Right forelimb (tissue), 1 donor: ENCODE measurements at regions not wholly inside any gene's neighbourhood (a gene's known extent, or its start where the extent isn't known, plus 50 kb on each side); places are given as distances from the start of the nearest gene placed in this dataset.
"Not testable (repeated sequence)": the region's sequence is repeated elsewhere in the genome, so short reads cannot be mapped to it uniquely, and the experiment has no call there.

Source experiments
- DNase-seq: peaks from one replicate; pipeline ENCODE4 v3.0.0-alpha.2; 2018

GRCh38 chr2:180258041-180258537 is 251.0 kb upstream of the CWC22 start:
- no peak for DNase-seq

- DNase-seq: no peak
Observed at GRCh38 chr2:180257247-180257646, 250.2 kb upstream of the CWC22 start.

- DNase-seq: no peak
Observed at GRCh38 chr2:180255981-180256380, 248.9 kb upstream of the CWC22 start.

DNA sequence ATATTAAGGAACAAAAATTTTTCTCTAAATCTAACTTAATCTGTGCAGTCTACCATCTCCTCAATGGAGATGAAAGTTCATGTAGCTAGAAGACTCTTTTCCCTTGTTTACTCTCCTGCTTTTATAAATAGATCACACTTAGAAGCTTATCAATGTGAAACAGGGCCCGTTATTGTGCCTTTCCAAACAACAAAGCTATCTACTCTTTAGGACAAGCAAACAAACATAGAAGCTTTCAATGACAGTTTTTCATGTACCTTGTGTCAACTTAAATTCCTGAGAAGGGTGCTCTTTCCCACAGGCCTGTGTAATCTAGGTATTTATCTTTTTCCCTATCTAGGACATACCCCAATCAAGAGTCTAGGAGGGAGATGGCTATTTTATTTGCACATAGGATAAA is 247.8 kb upstream of the CWC22 start:
- no peak for DNase-seq

- no peak for DNase-seq
Observed at GRCh38 chr2:180247658-180248057, 240.6 kb upstream of the CWC22 start.

DNA sequence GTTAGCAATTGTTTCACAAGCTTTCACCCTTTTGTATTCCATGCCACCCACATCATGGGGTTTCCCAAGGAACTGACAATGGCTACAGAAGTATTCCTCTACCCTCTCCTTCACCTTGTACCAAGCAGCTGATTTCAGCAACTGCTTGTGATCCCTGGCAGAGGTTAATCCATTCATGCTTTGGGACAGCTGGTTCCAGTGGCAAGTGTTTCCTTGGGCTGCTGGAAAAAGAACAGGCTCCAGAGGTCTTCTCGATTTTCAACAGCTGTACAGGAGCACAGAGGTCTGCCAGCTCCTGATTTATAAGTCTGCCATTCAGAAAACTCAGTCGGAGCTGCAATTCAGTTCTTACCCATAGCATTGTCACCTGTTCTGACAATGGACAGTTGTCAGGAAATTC is 239.2 kb upstream of the CWC22 start:
- DNase-seq: peak; percentile 51

- DNase-seq: no peak
Observed at GRCh38 chr2:180240774-180241173, 233.7 kb upstream of the CWC22 start.

DNA sequence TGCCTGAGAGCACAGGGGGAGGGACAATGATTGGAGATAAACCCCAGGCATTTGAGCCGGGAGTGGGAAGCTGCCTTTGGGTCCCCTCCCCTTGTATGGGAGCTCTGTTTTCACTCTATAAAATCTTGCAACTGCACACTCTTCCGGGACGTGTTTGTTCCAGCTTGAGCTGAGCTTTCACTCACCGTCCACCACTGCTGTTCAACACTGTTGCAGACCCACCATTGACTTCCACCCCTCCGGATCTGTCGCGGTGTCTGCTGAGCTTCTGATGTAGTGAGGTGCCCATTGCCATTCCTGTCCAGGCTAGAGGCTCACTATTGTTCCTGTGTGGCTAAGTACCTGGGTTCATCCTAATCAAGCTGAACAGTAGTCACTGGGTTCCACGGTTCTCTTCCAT is 231.6 kb upstream of the CWC22 start:
- no peak for DNase-seq

DNA sequence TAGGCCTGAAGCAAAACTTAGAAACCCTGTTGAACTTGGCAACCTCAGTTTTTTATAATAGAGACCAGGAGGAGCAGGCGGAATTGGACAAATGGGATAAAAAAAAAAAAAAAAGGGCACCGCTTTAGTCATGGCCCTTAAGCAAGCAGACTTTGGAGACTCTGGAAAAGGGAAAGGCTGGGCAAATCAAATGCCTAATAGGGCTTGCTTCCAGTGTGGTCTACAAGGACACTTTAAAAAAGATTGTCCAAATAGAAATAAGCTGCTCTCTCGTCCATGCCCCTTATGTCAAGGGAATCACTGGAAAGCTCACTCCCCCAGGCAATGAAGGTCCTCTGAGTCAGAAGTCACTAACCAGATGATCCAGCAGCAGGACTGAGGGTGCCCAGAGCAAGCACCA is 229.0 kb upstream of the CWC22 start:
- not testable (repeated sequence) for DNase-seq

GRCh38 chr2:180235506-180235905 is 228.4 kb upstream of the CWC22 start:
- not testable (repeated sequence) for DNase-seq

GRCh38 chr2:180234991-180235390 is 227.9 kb upstream of the CWC22 start:
- DNase-seq: not testable (repeated sequence)

GRCh38 chr2:180231015-180231414 is 223.9 kb upstream of the CWC22 start:
- DNase-seq: no peak

- DNase-seq: no peak
Observed at GRCh38 chr2:180227461-180227860, 220.4 kb upstream of the CWC22 start.

DNA sequence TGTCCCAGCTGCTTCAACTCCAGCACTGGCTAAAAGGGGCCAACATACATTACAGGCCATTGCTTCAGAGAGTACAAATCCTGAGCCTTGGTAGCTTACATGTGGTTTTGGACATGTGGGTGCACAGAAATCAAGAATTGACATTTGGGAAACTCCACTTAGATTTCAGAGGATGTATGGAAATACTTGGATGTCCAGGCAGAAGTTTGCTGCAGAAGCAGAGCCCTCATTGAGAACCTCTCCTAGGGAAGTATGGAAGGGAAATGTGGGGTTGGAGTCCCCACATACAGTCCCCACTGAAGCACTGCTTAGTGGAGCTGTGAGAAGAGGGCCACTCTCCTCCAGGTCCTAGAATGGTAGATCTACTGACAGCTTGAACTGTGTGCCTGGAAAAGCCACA is 218.0 kb upstream of the CWC22 start:
- DNase-seq: no peak

DNA sequence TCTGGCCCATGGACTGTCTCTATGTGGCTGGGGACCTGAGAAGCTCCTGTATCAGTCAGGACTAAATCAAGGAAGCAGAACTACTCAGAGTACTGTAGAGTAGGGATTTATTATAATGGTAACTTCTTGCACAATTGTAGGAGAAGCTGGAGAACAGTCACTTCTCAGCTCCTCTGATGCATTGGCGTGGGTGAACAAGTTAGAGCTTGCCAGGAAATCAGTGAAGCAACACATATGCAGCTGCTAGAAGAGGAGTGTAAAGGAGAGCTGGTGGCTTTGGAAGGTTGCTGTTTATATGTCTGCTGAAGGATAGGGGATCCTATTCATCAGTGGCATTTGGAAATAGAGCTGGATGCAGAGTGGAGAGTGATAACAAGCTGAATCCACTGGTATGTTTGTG is 215.5 kb upstream of the CWC22 start:
- no peak for DNase-seq

- DNase-seq: no peak
Observed at GRCh38 chr2:180219491-180219890, 212.4 kb upstream of the CWC22 start.

DNA sequence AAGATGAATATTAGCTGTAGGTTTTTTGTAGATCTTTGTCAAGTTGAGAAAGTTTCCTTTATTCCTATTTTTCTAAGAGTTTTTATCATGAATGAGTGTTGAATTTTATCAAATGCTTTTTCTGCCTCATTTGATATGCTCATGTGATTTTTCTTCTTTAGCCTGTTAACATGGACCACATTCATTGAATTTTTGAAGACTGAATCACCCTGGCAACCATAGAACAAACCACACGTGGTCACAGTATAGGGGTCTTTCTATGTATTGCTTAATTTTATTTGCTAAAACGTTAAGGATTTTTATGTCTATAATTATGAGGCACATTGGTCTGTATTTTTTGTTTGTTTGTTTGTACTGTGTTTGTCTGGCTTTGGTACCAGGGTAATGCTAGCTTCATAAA is 201.7 kb upstream of the CWC22 start:
- no peak for DNase-seq

- no peak for DNase-seq
Observed at GRCh38 chr2:180205621-180206235, 198.6 kb upstream of the CWC22 start.

DNA sequence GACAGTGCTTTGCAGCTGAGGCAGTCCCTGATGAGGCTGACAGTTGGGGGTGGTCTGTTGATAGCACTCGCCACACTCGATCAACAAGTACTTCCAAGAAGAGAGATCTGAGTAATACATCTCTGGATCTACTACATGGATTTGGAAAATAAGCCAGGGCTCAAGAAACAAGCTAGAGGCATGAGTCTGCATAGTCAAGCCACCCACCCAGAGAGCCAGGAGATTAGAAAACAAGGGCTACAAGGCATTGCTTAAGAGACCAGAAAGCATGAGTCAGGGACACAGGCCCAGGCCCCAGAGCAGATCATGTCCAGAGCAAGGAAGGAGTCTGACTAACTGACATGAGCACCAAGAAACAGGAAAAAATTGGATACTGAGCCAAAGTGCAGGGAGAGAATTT is 196.9 kb upstream of the CWC22 start:
- no peak for DNase-seq

GRCh38 chr2:180202467-180202951 is 195.4 kb upstream of the CWC22 start:
- peak; percentile 45 for DNase-seq

DNA sequence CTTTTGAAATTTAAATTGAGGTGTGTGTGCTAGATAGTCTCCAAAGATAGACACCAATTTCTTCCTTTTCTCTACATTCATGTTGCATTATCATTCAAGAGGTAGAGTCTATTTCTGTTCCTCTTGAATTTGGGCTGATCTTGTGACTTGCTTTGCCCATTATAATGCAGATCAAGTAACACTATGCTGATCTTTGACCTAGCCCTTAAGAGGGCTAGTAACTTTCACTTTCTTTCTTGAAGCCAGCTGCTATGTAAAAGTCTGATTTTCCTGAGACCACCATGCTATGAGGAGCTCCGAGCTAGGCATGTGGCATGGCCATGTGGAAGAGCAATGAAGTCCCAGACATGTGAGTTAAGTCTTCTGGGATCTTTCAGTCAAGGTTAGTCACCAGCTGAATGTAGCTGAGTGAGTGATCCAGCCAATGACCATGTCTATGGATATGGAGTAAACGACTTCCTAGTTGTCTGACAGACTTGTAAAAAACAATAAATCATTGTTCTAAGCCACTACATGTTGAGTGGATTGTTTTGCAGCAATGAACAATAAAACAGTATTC is 189.4 kb upstream of the CWC22 start:
- DNase-seq: no peak

- no peak for DNase-seq
Observed at GRCh38 chr2:180195847-180196246, 188.8 kb upstream of the CWC22 start.

DNA sequence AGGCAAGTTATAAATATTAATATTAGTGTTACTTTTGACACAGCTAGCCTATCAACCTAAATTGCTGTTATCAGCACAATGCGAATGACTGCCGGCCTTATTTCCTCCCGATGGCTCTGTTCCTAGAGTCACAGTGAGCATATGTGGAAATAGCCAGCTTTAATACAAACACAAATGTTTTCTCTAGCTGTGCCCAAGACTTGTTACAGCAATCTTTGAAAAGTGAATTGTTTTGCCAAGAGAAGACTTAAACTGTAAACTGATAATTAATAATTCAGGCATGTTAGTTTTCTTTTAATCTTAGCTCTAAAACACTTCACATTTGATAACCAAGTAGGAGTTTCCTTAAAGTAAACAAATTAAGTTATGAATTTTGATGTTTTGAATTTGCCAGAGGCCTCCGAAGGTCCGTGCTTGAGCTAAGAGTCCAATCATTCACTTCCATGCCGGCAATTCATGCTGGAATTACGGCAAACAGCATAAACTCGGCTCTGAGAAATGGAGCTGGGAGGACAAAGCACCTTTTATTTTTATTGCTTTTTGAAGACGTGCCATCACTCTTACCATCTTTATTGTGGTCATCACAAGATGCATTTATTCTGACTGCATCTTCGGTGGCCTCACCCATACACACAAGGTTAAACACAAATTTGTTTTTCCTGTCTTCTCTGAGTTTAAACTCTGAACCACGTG is 184.5 kb upstream of the CWC22 start:
- DNase-seq: no peak

DNA sequence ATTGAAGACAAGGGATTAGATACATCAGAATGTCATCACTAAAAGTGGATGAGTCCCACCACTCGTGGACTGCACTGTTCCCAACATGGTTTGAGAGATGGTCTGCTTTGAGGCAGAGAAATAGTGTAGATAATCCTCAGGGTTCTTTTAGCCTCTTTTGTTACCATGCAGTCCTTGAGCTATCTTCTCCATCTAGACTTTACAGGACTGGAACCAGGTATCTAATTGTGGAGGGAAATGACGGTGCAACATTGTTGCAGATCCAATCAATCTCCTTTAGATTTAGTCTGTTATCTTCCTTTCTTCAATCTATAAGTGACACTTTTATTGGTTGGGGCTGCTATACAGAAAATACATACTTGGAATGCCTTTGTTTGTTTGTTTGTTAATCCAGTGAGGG is 183.8 kb upstream of the CWC22 start:
- no peak for DNase-seq
